ENCODE measurements at regions not wholly inside any gene's neighbourhood (a gene's known extent, or its start where the extent isn't known, plus 50 kb on each side); places are given as distances from the start of the nearest gene placed in this dataset.

DNA sequence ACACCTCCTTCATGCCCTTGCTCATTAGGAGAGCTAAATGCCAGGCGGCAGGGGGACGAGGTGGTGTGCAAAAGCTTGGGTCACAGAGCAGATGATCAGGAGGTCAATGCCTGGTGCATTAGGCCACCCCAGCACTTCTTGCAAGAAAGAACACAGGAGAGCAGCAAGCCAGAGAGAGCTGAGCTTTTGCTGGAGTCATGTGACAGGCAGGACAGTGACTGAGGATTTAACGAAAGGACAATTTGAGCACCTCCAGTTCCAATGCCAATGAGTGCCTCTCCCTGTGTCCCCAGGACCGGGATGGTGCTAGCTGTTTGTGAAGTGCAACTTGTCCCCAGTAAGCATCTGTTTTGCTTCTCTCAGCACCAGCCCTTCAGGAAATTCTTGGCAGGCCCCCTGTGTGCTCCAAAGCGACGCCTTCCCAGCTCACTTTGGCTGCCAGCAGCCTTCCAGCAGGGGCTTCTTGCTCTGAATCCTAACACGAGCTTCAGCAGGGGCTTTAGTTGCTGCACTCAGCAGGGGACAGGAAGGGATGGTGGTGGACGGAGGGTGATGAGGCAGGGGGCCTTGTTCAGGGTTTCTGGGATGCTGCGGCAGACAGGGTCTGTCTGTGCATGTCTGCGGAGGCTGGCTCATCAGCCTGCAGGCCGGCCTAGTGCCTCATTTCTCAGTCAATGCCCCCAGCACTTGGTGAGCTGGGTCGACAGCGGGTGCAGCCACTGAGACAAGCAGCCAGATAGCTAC is 368.1 kb downstream of the RPS24 start:
- Mint-ChIP-seq H3K27ac (ENCODE audit: unreplicated experiment) (no peak overlapping the region), H3K4me1 (ENCODE audit: low read depth, unreplicated experiment) (peaks cover 8% of the 10 kb centered on the region), H3K9me3 (ENCODE audit: unreplicated experiment) (peaks cover 8% of the 10 kb centered on the region), H3K4me3 (ENCODE audit: unreplicated experiment) (no peak overlapping the region), H3K36me3 (ENCODE audit: unreplicated experiment) (no peaks in the 10 kb centered on the region), H3K27me3 (ENCODE audit: unreplicated experiment) (peaks cover 2% of the 10 kb centered on the region)
- no peak for DNase-seq
- TF ChIP-seq, protein P1, sequence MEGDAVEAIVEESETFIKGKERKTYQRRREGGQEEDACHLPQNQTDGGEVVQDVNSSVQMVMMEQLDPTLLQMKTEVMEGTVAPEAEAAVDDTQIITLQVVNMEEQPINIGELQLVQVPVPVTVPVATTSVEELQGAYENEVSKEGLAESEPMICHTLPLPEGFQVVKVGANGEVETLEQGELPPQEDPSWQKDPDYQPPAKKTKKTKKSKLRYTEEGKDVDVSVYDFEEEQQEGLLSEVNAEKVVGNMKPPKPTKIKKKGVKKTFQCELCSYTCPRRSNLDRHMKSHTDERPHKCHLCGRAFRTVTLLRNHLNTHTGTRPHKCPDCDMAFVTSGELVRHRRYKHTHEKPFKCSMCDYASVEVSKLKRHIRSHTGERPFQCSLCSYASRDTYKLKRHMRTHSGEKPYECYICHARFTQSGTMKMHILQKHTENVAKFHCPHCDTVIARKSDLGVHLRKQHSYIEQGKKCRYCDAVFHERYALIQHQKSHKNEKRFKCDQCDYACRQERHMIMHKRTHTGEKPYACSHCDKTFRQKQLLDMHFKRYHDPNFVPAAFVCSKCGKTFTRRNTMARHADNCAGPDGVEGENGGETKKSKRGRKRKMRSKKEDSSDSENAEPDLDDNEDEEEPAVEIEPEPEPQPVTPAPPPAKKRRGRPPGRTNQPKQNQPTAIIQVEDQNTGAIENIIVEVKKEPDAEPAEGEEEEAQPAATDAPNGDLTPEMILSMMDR (IDR thresholded peaks at IDR 0.05; ENCODE audit: partially characterized antibody, unreplicated experiment), result no peak

DNA sequence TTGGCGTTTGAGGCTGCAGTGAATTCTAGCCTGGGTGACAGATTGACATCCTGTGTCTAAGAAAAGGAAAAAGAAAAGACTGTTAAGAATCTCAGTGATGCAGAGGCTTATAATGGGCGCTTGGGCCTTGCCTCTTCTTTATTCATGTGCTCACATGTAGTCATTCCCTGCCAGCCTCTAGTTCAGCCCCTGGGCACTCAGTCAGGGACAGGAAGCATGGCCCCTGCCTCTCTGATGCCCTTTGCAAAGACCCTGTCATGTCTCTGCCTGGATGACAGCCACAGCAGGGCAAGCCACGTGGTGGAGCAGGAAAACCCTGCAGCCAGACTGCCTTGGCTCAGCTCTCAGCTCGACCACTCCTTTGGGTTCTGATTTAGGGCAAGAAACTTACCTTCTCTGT is 368.9 kb downstream of the RPS24 start:
- H3K9me3 Mint-ChIP-seq (ENCODE audit: unreplicated experiment), result peaks cover 6% of the 10 kb centered on the region
- H3K4me3 Mint-ChIP-seq (ENCODE audit: unreplicated experiment), result no peak overlapping the region
- TF ChIP-seq, protein P1 (IDR thresholded peaks at IDR 0.05; ENCODE audit: partially characterized antibody, unreplicated experiment), result no peak
- H3K27me3 Mint-ChIP-seq (ENCODE audit: unreplicated experiment), result peaks cover 3% of the 10 kb centered on the region
- H3K27ac Mint-ChIP-seq (ENCODE audit: unreplicated experiment), result no peak overlapping the region
- no peak for DNase-seq
- H3K36me3 Mint-ChIP-seq (ENCODE audit: unreplicated experiment), result no peaks in the 10 kb centered on the region
- H3K4me1 Mint-ChIP-seq (ENCODE audit: low read depth, unreplicated experiment), result peaks cover 10% of the 10 kb centered on the region

- H3K36me3 Mint-ChIP-seq (ENCODE audit: unreplicated experiment), result no peaks in the 10 kb centered on the region
These were observed 370.1 kb downstream of the RPS24 start for GRCh38 chr10:78403781-78404180.

GRCh38 chr10:78404296-78404695 is 370.6 kb downstream of the RPS24 start:
- H3K9me3 Mint-ChIP-seq (ENCODE audit: unreplicated experiment), result peaks cover 9% of the 10 kb centered on the region
- H3K27ac Mint-ChIP-seq (ENCODE audit: unreplicated experiment), result no peak overlapping the region
- DNase-seq, result no peak
- TF ChIP-seq, protein P1 (IDR thresholded peaks at IDR 0.05; ENCODE audit: partially characterized antibody, unreplicated experiment), result no peak
- H3K4me3 Mint-ChIP-seq (ENCODE audit: unreplicated experiment), result no peak overlapping the region
- H3K36me3 Mint-ChIP-seq (ENCODE audit: unreplicated experiment), result no peaks in the 10 kb centered on the region
- H3K27me3 Mint-ChIP-seq (ENCODE audit: unreplicated experiment), result peaks cover 2% of the 10 kb centered on the region
- H3K4me1 Mint-ChIP-seq (ENCODE audit: low read depth, unreplicated experiment), result peaks cover 17% of the 10 kb centered on the region

More at GRCh38 chr10:78403781-78404180, 370.1 kb downstream of the RPS24 start:
- Mint-ChIP-seq H3K4me1 (ENCODE audit: low read depth, unreplicated experiment) (peaks cover 17% of the 10 kb centered on the region), H3K27ac (ENCODE audit: unreplicated experiment) (no peak overlapping the region), H3K27me3 (ENCODE audit: unreplicated experiment) (peaks cover 2% of the 10 kb centered on the region), H3K4me3 (ENCODE audit: unreplicated experiment) (no peak overlapping the region), H3K9me3 (ENCODE audit: unreplicated experiment) (peaks cover 9% of the 10 kb centered on the region)
- no peak for DNase-seq
- TF ChIP-seq, protein P1 (IDR thresholded peaks at IDR 0.05; ENCODE audit: partially characterized antibody, unreplicated experiment), result no peak

DNA sequence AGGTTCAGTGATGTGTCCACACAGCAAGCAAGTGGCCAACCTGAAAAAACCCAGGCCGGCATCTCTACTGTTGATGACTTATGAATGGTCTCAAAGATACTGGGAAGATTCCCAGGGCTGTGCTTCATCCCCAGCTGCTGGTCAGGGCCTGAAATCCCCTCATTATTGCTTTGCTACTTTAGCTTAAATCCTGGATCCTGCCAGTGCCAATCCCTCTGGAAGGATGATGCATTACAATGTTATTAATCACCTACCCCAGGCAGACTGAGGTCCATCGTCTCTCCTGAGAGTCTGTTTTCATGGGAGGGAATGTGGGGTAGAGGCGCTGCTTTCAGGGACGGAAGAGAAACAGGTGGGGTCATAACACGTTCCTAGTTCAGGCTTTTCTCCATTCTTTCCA is 371.6 kb downstream of the RPS24 start:
- H3K27me3 Mint-ChIP-seq (ENCODE audit: unreplicated experiment), result peaks cover 2% of the 10 kb centered on the region
- no peak overlapping the region for H3K27ac Mint-ChIP-seq (ENCODE audit: unreplicated experiment)
- DNase-seq, result no peak
- peaks cover 9% of the 10 kb centered on the region for H3K9me3 Mint-ChIP-seq (ENCODE audit: unreplicated experiment)
- peaks cover 17% of the 10 kb centered on the region for H3K4me1 Mint-ChIP-seq (ENCODE audit: low read depth, unreplicated experiment)
- no peaks in the 10 kb centered on the region for H3K36me3 Mint-ChIP-seq (ENCODE audit: unreplicated experiment)
- TF ChIP-seq, protein P1 (IDR thresholded peaks at IDR 0.05; ENCODE audit: partially characterized antibody, unreplicated experiment), result no peak
- H3K4me3 Mint-ChIP-seq (ENCODE audit: unreplicated experiment), result no peak overlapping the region
